H1 (cell line): ENCODE measurements at regions not wholly inside any gene's neighbourhood (a gene's known extent, or its start where the extent isn't known, plus 50 kb on each side); places are given as distances from the start of the nearest gene placed in this dataset.

Experiments
- BACH1 ChIP-seq: IDR thresholded peaks from 2 replicates; pipeline ENCODE4 v1.6.1; 2012; ENCODE audit warnings: low read length, improper control_type of control experiment
- POLR2A ChIP-seq, 2 experiments: IDR thresholded peaks; 1 replicate in 1 of 2; 2 replicates in 1 of 2; pipeline ENCODE4 v1.6.1; 2011; ENCODE audit warnings: low read depth in 2 of 2, low read length in 2 of 2, mild to moderate bottlenecking in 2 of 2; ENCODE audit errors: control extremely low read depth in 1 of 2
- RAD21 ChIP-seq, 2 experiments: IDR thresholded peaks in 1 of 2; conservative IDR thresholded peaks in 1 of 2; 2 replicates each; pipeline ENCODE4 v1.6.1; 2011; ENCODE audit warnings: low read depth in 2 of 2, low read length in 2 of 2, improper control_type of control experiment in 1 of 2, inconsistent platforms in 1 of 2, mild to moderate bottlenecking in 1 of 2, moderate library complexity in 1 of 2
- SRF ChIP-seq: IDR thresholded peaks from 2 replicates; pipeline ENCODE4 v1.6.1; 2011; ENCODE audit warnings: mild to moderate bottlenecking, low read depth, low read length, moderate library complexity
- YY1 ChIP-seq: IDR thresholded peaks from 2 replicates; pipeline ENCODE4 v1.6.1; 2011; ENCODE audit warnings: low read depth, mild to moderate bottlenecking, low read length
- TF ChIP-seq, protein P1 (sequence below): fragments of 300-600 bp; sonication (generic); IDR thresholded peaks from 2 replicates; pipeline ENCODE4 v1.7.1; 2012; ENCODE audit warnings: low read length, moderate library complexity, mild to moderate bottlenecking, inconsistent platforms; ENCODE audit not compliant: insufficient replicate concordance
- TF ChIP-seq, protein P2 (sequence below): IDR thresholded peaks from 2 replicates; pipeline ENCODE4 v1.6.1; 2012; ENCODE audit warnings: inconsistent platforms

DNA sequence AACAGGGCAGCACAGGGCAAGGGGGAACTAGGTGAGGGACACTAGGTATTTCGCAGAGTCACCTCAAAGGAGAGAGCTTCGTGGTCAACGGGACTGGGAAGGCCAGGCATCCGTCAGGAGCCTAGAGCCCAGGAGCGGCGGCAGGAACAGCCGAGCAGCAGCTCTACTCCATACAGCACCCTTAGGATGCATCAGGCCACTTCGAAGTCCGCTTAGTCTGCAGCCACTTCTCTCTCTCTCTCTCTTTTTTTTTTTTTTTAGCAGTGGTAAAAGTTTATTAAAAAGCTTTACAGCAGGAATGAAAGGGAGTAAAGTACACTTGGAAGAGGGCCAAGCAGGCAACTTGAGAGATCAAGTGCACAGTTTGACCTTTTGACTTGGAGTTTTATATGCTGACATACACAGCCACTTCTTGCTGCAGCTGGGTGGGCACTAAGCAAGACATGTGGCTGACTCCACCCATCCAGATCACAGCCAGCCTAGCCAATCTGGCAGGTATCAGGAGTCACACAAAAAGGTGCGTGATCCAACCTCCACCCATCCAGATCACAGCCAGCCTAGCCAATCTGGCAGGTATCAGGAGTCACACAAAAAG, 209.7 kb upstream of the RADX start (continued):
- TF ChIP-seq, protein P1, sequence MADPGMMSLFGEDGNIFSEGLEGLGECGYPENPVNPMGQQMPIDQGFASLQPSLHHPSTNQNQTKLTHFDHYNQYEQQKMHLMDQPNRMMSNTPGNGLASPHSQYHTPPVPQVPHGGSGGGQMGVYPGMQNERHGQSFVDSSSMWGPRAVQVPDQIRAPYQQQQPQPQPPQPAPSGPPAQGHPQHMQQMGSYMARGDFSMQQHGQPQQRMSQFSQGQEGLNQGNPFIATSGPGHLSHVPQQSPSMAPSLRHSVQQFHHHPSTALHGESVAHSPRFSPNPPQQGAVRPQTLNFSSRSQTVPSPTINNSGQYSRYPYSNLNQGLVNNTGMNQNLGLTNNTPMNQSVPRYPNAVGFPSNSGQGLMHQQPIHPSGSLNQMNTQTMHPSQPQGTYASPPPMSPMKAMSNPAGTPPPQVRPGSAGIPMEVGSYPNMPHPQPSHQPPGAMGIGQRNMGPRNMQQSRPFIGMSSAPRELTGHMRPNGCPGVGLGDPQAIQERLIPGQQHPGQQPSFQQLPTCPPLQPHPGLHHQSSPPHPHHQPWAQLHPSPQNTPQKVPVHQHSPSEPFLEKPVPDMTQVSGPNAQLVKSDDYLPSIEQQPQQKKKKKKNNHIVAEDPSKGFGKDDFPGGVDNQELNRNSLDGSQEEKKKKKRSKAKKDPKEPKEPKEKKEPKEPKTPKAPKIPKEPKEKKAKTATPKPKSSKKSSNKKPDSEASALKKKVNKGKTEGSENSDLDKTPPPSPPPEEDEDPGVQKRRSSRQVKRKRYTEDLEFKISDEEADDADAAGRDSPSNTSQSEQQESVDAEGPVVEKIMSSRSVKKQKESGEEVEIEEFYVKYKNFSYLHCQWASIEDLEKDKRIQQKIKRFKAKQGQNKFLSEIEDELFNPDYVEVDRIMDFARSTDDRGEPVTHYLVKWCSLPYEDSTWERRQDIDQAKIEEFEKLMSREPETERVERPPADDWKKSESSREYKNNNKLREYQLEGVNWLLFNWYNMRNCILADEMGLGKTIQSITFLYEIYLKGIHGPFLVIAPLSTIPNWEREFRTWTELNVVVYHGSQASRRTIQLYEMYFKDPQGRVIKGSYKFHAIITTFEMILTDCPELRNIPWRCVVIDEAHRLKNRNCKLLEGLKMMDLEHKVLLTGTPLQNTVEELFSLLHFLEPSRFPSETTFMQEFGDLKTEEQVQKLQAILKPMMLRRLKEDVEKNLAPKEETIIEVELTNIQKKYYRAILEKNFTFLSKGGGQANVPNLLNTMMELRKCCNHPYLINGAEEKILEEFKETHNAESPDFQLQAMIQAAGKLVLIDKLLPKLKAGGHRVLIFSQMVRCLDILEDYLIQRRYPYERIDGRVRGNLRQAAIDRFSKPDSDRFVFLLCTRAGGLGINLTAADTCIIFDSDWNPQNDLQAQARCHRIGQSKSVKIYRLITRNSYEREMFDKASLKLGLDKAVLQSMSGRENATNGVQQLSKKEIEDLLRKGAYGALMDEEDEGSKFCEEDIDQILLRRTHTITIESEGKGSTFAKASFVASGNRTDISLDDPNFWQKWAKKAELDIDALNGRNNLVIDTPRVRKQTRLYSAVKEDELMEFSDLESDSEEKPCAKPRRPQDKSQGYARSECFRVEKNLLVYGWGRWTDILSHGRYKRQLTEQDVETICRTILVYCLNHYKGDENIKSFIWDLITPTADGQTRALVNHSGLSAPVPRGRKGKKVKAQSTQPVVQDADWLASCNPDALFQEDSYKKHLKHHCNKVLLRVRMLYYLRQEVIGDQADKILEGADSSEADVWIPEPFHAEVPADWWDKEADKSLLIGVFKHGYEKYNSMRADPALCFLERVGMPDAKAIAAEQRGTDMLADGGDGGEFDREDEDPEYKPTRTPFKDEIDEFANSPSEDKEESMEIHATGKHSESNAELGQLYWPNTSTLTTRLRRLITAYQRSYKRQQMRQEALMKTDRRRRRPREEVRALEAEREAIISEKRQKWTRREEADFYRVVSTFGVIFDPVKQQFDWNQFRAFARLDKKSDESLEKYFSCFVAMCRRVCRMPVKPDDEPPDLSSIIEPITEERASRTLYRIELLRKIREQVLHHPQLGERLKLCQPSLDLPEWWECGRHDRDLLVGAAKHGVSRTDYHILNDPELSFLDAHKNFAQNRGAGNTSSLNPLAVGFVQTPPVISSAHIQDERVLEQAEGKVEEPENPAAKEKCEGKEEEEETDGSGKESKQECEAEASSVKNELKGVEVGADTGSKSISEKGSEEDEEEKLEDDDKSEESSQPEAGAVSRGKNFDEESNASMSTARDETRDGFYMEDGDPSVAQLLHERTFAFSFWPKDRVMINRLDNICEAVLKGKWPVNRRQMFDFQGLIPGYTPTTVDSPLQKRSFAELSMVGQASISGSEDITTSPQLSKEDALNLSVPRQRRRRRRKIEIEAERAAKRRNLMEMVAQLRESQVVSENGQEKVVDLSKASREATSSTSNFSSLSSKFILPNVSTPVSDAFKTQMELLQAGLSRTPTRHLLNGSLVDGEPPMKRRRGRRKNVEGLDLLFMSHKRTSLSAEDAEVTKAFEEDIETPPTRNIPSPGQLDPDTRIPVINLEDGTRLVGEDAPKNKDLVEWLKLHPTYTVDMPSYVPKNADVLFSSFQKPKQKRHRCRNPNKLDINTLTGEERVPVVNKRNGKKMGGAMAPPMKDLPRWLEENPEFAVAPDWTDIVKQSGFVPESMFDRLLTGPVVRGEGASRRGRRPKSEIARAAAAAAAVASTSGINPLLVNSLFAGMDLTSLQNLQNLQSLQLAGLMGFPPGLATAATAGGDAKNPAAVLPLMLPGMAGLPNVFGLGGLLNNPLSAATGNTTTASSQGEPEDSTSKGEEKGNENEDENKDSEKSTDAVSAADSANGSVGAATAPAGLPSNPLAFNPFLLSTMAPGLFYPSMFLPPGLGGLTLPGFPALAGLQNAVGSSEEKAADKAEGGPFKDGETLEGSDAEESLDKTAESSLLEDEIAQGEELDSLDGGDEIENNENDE: no peak
- TF ChIP-seq RAD21 (IDR thresholded peaks at IDR 0.05 in 1 of 2, conservative IDR thresholded peaks at IDR 0.05 in 1 of 2; ENCODE audit: low read depth in 2 of 2, low read length in 2 of 2) (no peak), POLR2A (IDR thresholded peaks at IDR 0.05; ENCODE audit: control extremely low read depth in 1 of 2, low read depth in 2 of 2, low read length in 2 of 2) (no peak), YY1 (no peak), SRF (no peak), BACH1 (no peak)
- TF ChIP-seq, protein P2, sequence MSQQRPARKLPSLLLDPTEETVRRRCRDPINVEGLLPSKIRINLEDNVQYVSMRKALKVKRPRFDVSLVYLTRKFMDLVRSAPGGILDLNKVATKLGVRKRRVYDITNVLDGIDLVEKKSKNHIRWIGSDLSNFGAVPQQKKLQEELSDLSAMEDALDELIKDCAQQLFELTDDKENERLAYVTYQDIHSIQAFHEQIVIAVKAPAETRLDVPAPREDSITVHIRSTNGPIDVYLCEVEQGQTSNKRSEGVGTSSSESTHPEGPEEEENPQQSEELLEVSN: no peak
- TF ChIP-seq, all 59 proteins: peak for 0
